ENCODE measurements at regions not wholly inside any gene's neighbourhood (a gene's known extent, or its start where the extent isn't known, plus 50 kb on each side); places are given as distances from the start of the nearest gene placed in this dataset.

- 91 to 95% methylated on average over 5 of the region's 5 CpGs for WGBS, 2 donors
- DNase-seq (ENCODE audit: low spot score in 2 of 2), result no peak
- H3K4me3 ChIP-seq (ENCODE audit: low read depth, poor library complexity, severe bottlenecking), result no peak overlapping the region
- intact Hi-C loops (cut with DNase I; ENCODE audit: low total_unique reads), result loop anchor here (10.0 kb wide), 1 partner anchor 305 kb away; no protein-coding TSS in a partner anchor
- TF ChIP-seq POLR2A (IDR thresholded peaks at IDR 0.05) (no peak), CTCF (IDR thresholded peaks at IDR 0.05) (no peak)
Measured at GRCh38 chr15:70439880-70440279, 323.5 kb downstream of the UACA start.

GRCh38 chr15:70439304-70439877 lies 324.0 kb downstream of the UACA start:
- no peak overlapping the region for H3K4me3 ChIP-seq (ENCODE audit: low read depth, poor library complexity, severe bottlenecking)
- WGBS, 2 donors, result 82 to 84% methylated on average over 10 of the region's 10 CpGs
- no peak for DNase-seq (ENCODE audit: low spot score in 2 of 2)
- intact Hi-C loops (cut with DNase I; ENCODE audit: low total_unique reads), result no loop called here
- no peak for TF ChIP-seq POLR2A (IDR thresholded peaks at IDR 0.05)
- no peak for TF ChIP-seq CTCF (IDR thresholded peaks at IDR 0.05)

- TF ChIP-seq CTCF (IDR thresholded peaks at IDR 0.05) (no peak), POLR2A (IDR thresholded peaks at IDR 0.05) (no peak)
- WGBS, 2 donors, result 57 to 63% methylated on average over 11 of the region's 11 CpGs
- peak in 1 of 2 donors; percentile 84 for DNase-seq (ENCODE audit: low spot score in 2 of 2)
- intact Hi-C loops (cut with DNase I; ENCODE audit: low total_unique reads), result no loop called here
- no peak overlapping the region for H3K4me3 ChIP-seq (ENCODE audit: low read depth, poor library complexity, severe bottlenecking)
Measured at GRCh38 chr15:70438776-70439175, 324.6 kb downstream of the UACA start.

GRCh38 chr15:70437882-70438451 lies 325.4 kb downstream of the UACA start:
- intact Hi-C loops (cut with DNase I; ENCODE audit: low total_unique reads), result no loop called here
- DNase-seq (ENCODE audit: low spot score in 2 of 2), result no peak
- WGBS, 2 donors, result 70 to 82% methylated on average over 5 of the region's 5 CpGs
- no peak overlapping the region for H3K4me3 ChIP-seq (ENCODE audit: low read depth, poor library complexity, severe bottlenecking)
- TF ChIP-seq CTCF (IDR thresholded peaks at IDR 0.05) (no peak), POLR2A (IDR thresholded peaks at IDR 0.05) (no peak)

- TF ChIP-seq CTCF (IDR thresholded peaks at IDR 0.05), result no peak
- TF ChIP-seq POLR2A (IDR thresholded peaks at IDR 0.05), result no peak
- H3K4me3 ChIP-seq (ENCODE audit: low read depth, poor library complexity, severe bottlenecking), result no peak overlapping the region
- WGBS, 2 donors, result 96 to 97% methylated on average over 6 of the region's 6 CpGs
- peak in 1 of 2 donors; percentile 25 for DNase-seq (ENCODE audit: low spot score in 2 of 2)
- intact Hi-C loops (cut with DNase I; ENCODE audit: low total_unique reads), result no loop called here
Measured at GRCh38 chr15:70437089-70437488, 326.3 kb downstream of the UACA start.

GRCh38 chr15:70436428-70436827 lies 326.9 kb downstream of the UACA start:
- intact Hi-C loops (cut with DNase I; ENCODE audit: low total_unique reads), result no loop called here
- DNase-seq (ENCODE audit: low spot score in 2 of 2), result no peak
- H3K4me3 ChIP-seq (ENCODE audit: low read depth, poor library complexity, severe bottlenecking), result no peak overlapping the region
- whole genome bisulfite sequencing, 2 donors, result 93 to 95% methylated on average over 3 of the region's 3 CpGs
- TF ChIP-seq CTCF (IDR thresholded peaks at IDR 0.05) (no peak), POLR2A (IDR thresholded peaks at IDR 0.05) (no peak)
